ENCODE measurements at regions not wholly inside any gene's neighbourhood (a gene's known extent, or its start where the extent isn't known, plus 50 kb on each side); places are given as distances from the start of the nearest gene placed in this dataset.

- TF ChIP-seq CTCF (conservative IDR thresholded peaks at IDR 0.05) = no peak
- no peak for TF ChIP-seq ZFX (IDR thresholded peaks at IDR 0.05)
These were observed 179.4 kb upstream of the DCC start for GRCh38 chr18:52160636-52161035.

All from C4-2B (cell line).